HG03108 (cell line): ENCODE measurements at regions not wholly inside any gene's neighbourhood (a gene's known extent, or its start where the extent isn't known, plus 50 kb on each side); places are given as distances from the start of the nearest gene placed in this dataset.

ENCODE experiments used
- ATAC-seq: cut with Tn5 transposase; IDR thresholded peaks from one replicate; pipeline ENCODE4 v1.9.1; 2021; ENCODE audit warnings: moderate library complexity; ENCODE audit not compliant: unreplicated experiment

DNA sequence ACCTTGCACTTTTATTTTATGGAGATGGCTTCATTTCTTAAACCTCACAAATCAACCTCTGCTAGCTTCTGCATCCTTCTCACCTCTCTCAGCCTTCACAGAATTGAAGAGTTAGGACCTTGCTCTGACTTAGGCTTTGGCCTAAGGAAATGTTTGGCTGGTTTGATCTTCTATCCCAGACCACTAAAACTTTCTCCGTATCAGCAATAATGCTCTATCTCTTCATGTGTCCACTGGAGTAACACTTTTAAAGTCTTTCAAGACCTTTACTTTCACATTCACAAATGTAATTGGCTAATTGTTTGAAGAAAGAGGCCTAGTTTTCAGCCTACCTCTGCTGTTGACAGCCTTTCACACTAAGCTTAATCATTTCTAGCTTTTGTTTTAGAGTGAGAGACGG is 212.9 kb downstream of the TTLL2 start:
- ATAC-seq: no peak

DNA sequence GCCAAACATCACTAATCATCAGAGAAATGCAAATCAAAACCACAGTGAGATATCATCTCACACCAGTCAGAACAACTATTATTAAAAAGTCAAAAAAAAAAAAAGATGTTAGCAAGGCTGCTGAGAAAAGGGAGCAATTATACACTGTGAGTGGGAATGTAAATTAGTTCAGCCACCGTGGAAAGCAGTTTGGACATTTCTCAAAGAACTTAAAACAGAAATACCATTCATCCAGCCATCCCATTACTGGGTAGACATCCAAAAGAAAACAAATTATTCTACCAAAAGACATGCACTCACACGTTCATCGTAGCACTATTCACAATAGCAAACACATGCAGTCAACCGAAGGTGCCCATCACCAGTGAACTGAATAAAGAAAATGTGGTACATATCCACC is 213.9 kb downstream of the TTLL2 start:
- ATAC-seq: no peak

DNA sequence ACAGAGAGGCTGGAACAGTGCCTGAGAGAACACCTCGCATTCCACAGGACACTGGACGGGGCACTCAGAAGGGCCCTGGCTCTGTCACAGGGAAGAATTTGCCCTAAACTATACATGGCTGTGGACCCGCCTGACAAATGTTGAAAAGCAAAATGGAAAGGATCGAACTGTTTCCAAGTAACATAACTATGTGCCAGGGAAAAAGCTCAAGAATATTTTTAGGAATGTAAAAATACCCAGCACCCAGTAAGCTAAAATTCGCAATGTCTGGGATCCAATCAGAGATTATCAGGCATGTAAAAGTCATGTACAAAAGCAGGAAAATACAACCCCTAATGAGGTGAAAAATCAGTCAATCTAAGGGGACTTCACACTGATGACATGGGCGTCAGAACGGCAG is 215.9 kb downstream of the TTLL2 start:
- no peak for ATAC-seq

DNA sequence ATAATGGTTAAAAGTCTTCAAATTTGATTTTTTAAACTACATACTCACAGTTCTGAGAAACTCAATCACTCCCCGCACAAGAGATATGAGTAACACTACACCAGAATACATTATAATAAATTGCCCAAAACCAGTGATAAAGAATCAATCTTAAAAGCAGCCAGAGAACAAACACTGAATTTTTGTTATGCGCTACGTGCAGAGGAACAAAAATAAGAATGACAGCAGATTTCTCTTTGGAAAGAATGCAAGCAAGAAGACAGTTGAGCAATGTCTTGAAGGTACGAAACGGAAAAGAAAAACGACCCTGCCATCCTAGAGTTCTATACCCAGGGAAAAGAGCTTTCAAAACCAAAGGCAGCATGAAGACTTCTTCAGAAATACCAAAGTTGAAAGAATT is 216.7 kb downstream of the TTLL2 start:
- ATAC-seq: no peak

DNA sequence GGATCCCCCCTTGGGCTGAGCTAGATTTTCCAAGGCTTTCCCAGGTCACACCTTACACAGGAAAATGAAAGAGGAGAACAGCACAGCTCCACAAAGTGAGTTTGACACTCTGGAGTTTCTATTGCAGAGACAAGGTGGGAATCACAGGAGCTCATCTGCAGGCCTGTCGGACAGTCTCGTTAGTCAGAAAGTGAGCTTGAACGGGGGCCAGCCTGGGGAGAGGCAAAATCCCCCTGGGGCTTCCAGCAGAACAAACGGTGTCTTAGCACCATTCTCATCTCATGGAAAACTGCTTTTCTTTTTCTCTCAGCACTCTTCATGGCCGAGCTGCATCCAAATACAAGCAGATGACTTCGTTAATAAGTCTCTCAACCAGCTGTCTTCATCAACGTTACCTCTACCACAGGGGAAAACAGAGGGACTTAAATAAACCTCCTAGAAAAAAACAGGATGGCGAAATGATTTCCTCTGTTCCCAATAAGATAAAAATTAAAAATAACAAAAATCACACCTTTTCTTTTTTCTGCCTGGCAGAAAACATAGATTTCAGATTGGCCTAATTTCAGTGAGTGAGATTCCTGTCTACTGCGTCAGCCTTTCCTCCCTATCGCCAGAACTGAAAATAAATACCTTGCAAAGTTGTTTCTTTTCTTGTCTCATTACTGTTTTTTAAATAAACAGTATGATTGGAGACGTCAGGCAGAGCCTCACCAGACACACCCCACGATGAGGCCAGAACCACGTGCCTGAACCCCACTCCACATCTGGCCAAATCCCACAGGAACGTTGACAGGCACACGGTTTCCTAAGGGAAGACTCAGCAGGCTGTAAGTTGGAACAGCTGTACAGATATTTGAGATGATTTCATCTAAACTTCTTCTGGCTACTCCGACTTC is 219.0 kb downstream of the TTLL2 start:
- no peak for ATAC-seq

DNA sequence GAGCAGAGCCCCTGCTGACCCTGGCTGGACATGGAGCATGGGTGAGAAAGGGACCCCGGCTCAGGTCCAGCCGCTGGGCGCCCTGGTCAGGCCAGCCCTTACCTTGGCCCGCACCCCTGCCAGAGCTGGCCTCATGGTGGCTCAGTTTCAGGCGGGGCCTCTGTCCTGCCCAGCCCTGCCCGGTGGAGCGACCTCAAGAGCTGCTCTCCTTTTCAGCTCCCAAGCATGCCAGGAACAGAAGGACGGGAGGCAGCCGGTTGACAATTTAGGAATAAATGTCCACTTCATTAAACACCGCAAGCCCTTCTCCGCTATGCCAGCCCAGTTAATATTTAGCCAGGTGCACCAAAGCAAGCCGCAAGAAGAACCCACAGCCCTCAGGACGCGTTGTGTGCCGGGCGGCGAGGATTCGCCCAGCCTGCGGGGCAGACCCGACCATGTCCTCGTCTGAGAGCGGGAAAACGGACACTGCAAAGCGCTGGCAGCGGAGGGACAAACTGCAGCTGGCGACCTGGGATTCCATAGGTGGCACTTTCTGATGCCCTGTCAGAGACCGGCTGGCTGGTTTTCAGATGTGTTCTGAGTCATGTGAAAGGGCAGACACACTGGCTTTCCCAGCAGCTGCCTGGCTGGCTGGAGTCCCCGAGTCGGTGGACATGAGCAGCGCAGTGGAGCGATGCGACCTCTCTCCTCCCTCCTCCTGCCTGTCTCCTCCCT is 221.9 kb downstream of the TTLL2 start:
- no peak for ATAC-seq

DNA sequence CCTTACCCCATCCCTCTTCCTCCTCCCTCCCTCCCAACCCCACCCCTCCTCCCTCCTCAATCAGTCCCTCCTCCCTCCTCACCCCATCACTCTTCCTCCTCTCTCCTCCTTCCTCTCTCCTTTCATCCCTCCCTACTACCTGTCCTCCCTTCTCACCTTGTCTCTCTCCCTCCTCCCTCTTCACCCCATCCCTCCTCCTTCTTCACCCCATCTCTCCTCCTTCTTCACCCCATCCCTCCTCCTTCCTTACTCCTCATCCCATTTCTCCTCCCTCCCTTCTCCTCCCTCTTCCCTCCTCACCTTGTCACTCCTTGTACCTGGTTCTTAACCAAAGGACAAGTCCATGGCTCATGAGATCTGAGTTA is 222.4 kb downstream of the TTLL2 start:
- no peak for ATAC-seq

DNA sequence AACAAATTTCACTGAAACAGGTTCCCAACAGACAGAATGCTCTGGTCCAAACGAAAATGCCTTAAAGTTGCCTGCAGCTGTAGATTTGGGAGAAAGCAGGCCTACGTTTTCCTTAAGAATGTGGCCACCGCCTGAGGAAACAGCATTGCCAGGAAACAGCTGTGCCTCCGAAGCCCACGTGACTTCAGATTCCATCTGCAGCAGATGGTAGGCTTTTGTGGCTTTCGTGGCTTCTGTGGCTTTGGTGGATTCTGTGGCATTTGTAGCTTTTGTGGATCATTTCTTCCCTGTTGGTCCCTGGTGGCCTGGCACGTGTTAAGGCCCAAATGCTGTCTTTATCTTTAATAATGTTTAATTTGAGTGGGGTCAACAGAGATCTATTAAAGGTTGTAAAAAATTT is 222.9 kb downstream of the TTLL2 start:
- ATAC-seq: no peak

DNA sequence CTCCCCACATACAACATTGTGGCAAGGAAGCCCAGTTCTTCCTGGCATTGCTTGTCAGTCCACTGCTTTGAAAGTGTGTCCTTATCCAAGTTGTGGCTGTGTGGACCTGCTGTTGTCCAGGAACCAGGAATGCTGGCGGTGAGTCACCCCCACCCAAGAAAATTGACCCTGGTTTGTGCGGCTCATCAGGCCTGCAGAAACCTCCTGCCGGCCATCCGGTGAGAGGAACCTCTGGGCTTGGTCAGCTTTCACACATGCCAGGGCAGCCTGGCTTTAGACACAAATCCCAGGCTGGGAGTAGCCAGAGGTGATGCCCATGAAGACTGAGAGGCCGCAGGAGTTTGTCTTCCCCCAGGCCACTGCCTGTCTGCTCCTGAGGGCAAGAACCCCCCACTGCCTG is 223.6 kb downstream of the TTLL2 start:
- ATAC-seq: no peak

DNA sequence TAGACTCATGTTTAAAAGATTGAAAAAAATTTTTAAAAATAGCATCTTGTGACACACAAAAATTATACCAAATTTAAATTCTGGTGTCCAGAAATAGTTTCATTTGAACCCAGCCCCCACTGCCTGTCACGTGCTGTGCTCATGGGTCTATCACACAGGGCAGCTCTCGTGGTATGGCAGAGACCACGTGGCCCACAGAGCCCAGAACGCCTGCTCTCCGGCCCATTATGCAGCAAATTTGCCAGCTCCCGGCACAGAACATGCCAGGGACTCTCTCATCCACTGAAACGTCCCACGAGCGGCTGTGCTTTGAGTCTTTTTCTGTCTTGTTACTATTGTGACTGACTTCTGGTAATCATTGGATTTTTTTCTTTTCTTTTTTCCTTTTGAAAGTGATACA is 224.3 kb downstream of the TTLL2 start:
- no peak for ATAC-seq

DNA sequence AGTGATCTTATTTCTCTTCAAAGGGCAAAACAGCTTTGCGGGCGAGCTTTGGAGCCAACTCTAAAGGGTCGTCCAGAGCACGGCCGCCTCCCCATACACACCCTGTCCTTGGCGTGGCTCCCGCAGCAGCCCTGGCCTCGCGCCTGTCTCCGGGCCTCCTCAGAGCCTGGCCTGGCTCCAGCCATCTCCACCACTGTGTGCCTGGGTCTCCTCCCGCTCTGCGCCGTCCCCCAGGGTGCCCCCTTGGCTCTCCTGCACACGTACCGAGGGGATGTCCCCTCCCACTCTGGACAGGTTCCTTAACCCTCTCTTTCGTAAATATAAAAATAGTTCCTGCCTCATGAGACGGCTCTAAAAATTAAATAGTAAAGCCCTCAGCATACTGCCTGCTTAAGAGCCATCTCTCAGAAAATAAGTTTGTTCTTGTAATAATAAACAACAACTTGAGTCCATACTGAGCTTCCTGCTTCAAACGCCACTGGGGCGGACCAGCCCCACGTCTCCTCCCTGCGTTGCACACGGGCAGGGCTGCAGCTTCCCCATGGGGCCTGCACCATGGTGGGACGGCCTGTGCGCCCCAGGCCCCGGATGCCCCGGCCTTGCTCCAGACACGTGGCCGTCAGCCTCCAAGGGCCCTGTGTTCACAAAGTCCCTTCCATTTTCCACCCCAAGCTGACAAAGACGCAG is 226.2 kb downstream of the TTLL2 start:
- ATAC-seq: no peak

DNA sequence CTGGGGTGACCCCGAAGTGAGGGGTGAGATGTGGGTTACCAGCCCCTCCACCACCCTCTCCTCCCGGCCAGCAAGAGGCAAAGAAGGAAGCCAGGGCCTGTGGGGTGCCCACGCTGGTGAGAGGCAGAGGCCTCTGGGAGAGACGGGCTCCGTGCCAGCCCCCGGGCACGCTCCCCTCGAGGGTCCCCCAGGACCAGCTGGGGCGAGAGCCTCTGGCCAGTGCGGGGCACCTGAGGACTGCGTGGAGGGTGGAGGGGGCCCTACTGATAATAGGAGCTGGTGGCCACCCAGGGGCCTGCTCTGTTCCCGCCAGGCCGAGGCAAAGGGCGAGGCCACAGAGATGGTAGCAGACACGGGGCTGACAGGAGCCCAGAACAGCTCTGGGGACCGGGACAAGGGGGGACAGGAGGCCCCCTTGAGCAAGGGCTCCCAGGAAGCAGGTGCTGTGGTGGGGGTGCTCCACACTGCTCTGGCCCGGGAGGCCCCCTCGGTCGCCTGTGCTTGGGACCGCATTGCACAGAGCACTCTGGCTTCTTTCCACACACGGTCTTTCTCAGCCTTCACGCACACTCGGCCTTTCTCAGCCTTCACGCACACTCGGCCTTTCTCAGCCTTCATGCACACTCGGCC is 226.9 kb downstream of the TTLL2 start:
- no peak for ATAC-seq

DNA sequence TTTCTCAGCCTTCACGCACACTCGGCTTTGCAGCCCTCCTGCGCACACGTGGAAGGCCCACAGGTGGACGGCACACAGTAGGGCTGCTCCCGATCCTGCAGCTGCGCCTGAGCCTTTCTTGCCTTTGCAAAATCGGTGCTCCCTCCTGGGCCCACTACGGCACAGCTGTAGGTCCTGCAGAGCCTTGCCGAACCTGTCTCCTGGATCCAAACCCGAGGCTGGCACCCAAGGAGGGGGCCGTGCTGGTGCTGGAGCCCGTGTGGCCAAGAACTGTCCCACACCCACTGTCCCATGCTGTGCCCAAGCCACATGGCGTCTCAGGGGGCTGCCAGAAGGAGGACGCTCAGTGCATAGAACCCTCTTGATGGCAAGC is 227.4 kb downstream of the TTLL2 start:
- no peak for ATAC-seq

DNA sequence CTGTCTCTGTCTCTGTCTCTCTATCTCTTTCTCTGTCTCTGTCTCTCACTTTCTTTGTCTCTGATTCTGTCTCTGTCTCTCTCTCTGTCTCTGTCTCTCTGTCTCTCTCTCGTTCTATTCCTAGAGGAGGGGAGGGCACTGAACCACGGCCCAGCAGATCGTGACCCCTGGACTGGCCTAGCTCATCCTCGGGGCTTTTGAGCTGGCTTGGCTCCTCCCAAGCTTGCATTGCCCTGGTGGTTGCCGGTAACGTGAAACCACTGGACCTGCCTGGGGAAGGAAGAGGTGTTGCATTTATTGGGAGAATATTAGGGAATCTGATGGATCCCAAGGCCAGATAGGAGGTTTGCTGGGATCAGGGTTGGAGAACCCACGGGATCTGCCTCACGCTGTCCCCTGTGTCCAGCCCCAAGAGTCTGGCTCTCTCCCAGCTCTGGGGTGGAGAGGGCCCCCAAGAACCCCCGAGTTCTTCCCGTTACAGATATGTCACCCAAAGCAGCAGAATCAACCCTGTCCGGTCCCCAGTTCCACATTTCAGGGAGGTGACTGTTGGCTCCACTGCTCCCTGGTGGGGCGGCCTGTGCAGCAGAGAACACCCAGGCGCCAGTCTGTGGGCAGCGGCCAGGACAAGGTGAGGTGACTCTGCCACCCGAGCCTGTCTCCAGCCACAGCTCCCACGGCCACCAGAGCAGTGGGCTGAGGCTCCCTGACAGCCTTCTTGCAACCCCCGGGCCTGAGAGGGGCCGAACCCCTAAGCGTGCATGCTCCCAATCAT is 228.3 kb downstream of the TTLL2 start:
- no peak for ATAC-seq

DNA sequence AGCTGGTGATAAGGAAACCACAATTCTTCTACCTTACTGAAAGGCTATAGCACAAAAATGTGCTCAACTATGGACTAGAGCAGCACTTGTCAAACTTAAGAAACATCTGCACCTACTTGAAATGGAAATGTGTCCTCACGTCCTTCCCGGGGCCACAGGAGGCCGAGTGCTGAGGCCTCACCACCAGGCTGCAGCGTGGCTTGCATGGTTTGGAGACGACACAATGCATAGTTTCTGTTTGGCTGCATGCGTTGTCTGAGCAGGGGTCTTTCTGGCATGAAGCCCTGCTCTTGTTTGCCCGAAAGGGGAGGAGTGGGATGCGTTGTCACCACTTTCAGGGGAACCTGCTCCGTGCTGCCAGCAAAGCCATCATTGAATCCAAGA is 228.8 kb downstream of the TTLL2 start:
- ATAC-seq: no peak

DNA sequence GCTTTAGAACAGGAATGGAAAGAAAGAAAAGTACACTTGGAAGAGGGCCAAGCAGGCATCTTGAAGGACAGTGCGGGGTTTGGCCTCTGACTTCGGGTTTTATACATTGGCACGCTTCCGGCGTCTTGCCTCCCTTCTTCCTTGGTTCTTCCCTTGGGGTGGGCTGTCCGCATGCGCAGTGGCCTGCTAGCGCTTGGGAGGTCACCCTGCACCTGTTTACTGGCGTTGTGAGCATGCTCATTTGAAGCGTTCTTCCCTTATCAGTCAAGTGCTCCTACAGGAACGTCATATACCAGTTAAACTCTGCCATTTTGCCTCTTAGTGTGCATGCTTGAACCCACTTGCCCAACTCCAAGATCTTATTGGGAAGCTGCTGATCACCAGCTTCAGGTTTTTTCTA is 230.0 kb downstream of the TTLL2 start:
- ATAC-seq: no peak

DNA sequence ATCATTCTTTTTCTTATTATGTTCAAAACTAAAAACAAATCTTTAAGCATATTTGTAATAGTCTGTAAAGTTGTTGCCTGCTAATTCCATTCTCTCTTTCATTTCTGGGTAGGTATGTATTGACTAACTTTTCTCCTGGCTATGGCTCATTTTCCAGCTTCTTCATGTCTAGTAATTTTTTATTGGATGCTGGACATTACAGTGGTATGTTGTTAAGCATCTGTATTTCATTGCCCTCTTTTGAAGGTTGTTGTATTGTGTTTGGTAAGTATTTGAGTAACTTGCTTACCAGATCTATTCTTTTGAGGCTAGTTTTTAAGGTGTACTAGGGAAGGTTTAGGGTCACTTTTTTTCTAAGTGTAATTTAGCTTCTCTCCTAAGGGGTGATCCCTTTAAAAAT is 230.9 kb downstream of the TTLL2 start:
- ATAC-seq: no peak

DNA sequence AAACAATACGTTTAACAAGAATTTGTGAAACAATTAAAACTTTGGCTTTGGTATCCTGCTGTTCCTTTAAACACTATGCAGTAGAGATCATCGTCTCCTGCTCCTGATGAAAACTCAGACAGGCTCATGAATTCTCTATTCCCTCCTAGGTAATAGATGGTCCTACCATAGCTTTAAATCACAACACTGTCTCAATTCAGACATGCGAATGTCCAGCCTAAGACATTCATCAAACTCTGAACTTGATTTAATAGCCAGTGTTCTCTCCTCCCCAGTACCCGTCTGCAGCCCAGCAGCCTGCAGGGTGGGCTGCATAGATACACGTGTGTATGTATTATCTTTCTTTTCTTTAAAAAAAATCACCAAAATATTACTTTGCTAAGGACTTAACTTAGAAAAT is 232.8 kb downstream of the TTLL2 start:
- ATAC-seq: no peak

DNA sequence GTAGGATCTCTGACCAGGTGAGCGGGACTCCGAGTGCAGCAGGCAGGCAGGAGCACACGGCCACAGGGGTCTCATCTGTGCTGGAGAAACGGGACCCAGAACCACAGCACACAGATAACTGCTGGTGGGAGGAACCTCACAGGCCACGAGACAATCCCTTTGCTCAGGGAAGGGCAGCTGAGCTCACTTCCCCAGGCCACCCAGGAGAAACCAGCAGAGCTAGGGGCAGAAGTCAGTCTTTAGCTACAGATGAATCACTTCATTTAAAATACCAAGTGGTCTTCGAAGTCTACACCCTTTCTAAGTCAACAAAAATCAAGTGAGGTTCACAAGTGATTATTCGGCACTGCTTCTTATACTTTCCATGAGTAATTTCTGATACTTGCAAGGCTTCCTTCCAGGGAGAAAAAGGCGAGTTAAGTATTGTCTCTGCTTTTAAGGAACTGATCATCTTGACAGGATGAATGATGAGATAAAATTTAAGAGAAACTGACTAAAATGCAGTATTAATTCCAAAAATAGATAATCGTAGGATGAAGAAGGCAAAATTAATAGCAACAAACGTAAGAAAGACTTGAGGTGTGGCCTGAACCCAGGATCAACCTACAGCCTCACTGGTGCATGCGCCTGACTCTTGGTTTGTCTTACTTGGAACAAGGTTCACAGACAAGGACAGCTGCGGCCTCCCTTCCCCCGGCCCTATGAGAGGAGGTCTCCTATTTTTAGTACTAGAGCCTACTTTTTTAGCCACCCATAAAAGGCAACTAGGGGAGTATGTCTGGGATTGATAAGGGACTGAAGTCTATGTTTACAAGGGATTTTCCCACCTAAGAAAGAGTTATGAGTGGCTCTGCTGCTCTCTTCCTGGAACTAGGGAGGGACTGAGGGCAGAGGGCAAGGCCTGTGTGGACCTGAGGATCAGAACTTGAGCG is 233.6 kb downstream of the TTLL2 start:
- no peak for ATAC-seq
